D721Med (cell line): ENCODE measurements at regions not wholly inside any gene's neighbourhood (a gene's known extent, or its start where the extent isn't known, plus 50 kb on each side); places are given as distances from the start of the nearest gene placed in this dataset.

Experiments
- DNase-seq: peaks from one replicate; pipeline ENCODE4 v3.0.0; 2011; ENCODE audit warnings: low spot score; ENCODE audit not compliant: insufficient read length
- FAIRE-seq: peaks from 2 replicates; lab custom pipeline; 2011; peaks lifted over from hg19 to GRCh38; lab: Jason Lieb, UNC
- CTCF ChIP-seq: IDR thresholded peaks from 2 replicates; pipeline ENCODE4 v1.5.1; 2012; ENCODE audit warnings: mild to moderate bottlenecking, control low read depth; ENCODE audit not compliant: insufficient read depth; ENCODE audit errors: missing control alignments

GRCh38 chr10:108307250-108307924 lies 1142.9 kb upstream of the SORCS1 start:
- FAIRE-seq (no peak), DNase-seq (no peak)
- TF ChIP-seq CTCF = no peak

- FAIRE-seq = no peak
- no peak for DNase-seq
These were observed 1138.6 kb upstream of the SORCS1 start for GRCh38 chr10:108303149-108303548.

GRCh38 chr10:108301002-108301401 lies 1136.5 kb upstream of the SORCS1 start:
- TF ChIP-seq CTCF = no peak
- FAIRE-seq (no peak), DNase-seq (no peak)

More at GRCh38 chr10:108303149-108303548, 1138.6 kb upstream of the SORCS1 start:
- TF ChIP-seq CTCF = no peak

- TF ChIP-seq CTCF = no peak
- no peak for DNase-seq
- no peak for FAIRE-seq
These were observed 1126.3 kb upstream of the SORCS1 start for GRCh38 chr10:108290823-108291222.

GRCh38 chr10:108275895-108276685 lies 1111.6 kb upstream of the SORCS1 start:
- TF ChIP-seq CTCF = no peak
- no peak for DNase-seq
- FAIRE-seq = no peak

- DNase-seq = no peak
- TF ChIP-seq CTCF = no peak
- FAIRE-seq = no peak
These were observed 1095.9 kb upstream of the SORCS1 start for GRCh38 chr10:108260383-108260906.
